H1 (cell line): ENCODE measurements at regions not wholly inside any gene's neighbourhood (a gene's known extent, or its start where the extent isn't known, plus 50 kb on each side); places are given as distances from the start of the nearest gene placed in this dataset.

Source experiments
- CTCF ChIA-PET: fragments of 300-600 bp; sonication (Branson Sonifier 250); formaldehyde crosslinking; loops from one replicate; lab custom pipeline; 2021; ENCODE audit not compliant: partially characterized antibody; lab: Charles Lee
- POLR2A ChIA-PET: fragments of 300-600 bp; sonication (Branson Sonifier 250); formaldehyde crosslinking; loops from one replicate; lab custom pipeline; 2021; ENCODE audit warnings: inconsistent platforms; ENCODE audit not compliant: partially characterized antibody; lab: Charles Lee
- DNase-seq, 2 experiments: peaks; one replicate each; pipeline versions ENCODE4 v3.0.0 to v3.0.0-alpha.2; 2010 to 2022; ENCODE audit warnings: low spot score in 2 of 2, low read depth in 1 of 2, mixed read lengths in 1 of 2
- FAIRE-seq: peaks from 2 replicates; lab custom pipeline; 2011; peaks lifted over from hg19 to GRCh38; lab: Jason Lieb, UNC
- H2AFZ ChIP-seq: 2 replicates; pipeline ENCODE4 v1.8.1; 2012; ENCODE audit warnings: low read length, inconsistent platforms
- H2AK5ac ChIP-seq: 2 replicates; pipeline ENCODE4 v1.6.1; 2013; ENCODE audit warnings: low read depth, low read length
- H2BK120ac ChIP-seq: replicated peaks from 2 replicates; pipeline ENCODE3; 2013; ENCODE audit warnings: low read depth, low read length, inconsistent platforms
- H2BK12ac ChIP-seq: 2 replicates; pipeline ENCODE4 v1.6.1; 2013; ENCODE audit warnings: low read depth, low read length
- H2BK15ac ChIP-seq: 2 replicates; pipeline ENCODE4 v1.6.1; 2013; ENCODE audit warnings: low read length
- H2BK20ac ChIP-seq: 2 replicates; pipeline ENCODE4 v1.6.1; 2013; ENCODE audit warnings: low read length
- H2BK5ac ChIP-seq: 2 replicates; pipeline ENCODE4 v1.6.1; 2013; ENCODE audit warnings: low read depth, low read length
- H3K14ac ChIP-seq: 2 replicates; pipeline ENCODE4 v1.6.1; 2013; ENCODE audit warnings: inconsistent platforms; ENCODE audit not compliant: insufficient read length
- H3K18ac ChIP-seq: 2 replicates; pipeline ENCODE4 v1.6.1; 2013; ENCODE audit warnings: low read length; ENCODE audit errors: extremely low read depth
- H3K23ac ChIP-seq: 2 replicates; pipeline ENCODE4 v1.6.1; 2013; ENCODE audit warnings: inconsistent platforms; ENCODE audit not compliant: insufficient read length
- H3K23me2 ChIP-seq: 2 replicates; pipeline ENCODE4 v1.6.1; 2013; ENCODE audit warnings: low read depth, low read length
- H3K27ac ChIP-seq: 2 replicates; pipeline ENCODE4 v1.6.1; 2011; ENCODE audit warnings: low read depth, low read length, inconsistent platforms
- H3K27me3 ChIP-seq, 4 experiments: replicated peaks in 1 of 4; 1 replicate in 1 of 4; 2 replicates in 3 of 4; pipeline versions ENCODE4 v1.6.1 to v1.8.1; 2011 to 2013; ENCODE audit warnings: low read length in 3 of 4, mild to moderate bottlenecking in 3 of 4, inconsistent platforms in 2 of 4, mixed read lengths in 2 of 4, moderate library complexity in 1 of 4; ENCODE audit not compliant: control insufficient read depth in 3 of 4, insufficient read depth in 3 of 4; ENCODE audit errors: extremely low read depth in 1 of 4
- H3K36me3 ChIP-seq, 4 experiments: 2 replicates each; pipeline versions ENCODE4 v1.6.1 to v1.8.1; 2011 to 2013; ENCODE audit warnings: mild to moderate bottlenecking in 4 of 4, low read length in 3 of 4, moderate library complexity in 2 of 4, control low read depth in 1 of 4, inconsistent platforms in 1 of 4; ENCODE audit not compliant: insufficient read depth in 4 of 4, control insufficient read depth in 2 of 4
- H3K4ac ChIP-seq: replicated peaks from 2 replicates; pipeline ENCODE3; 2013; ENCODE audit warnings: low read length, low read depth, mixed read lengths, inconsistent platforms; ENCODE audit not compliant: insufficient read length
- H3K4me1 ChIP-seq, 4 experiments: replicated peaks in 1 of 4; 1 replicate in 1 of 4; 2 replicates in 3 of 4; pipeline versions ENCODE4 v1.6.1 to v1.8.1; 2011 to 2013; ENCODE audit warnings: low read length in 3 of 4, inconsistent platforms in 2 of 4, mixed read lengths in 1 of 4; ENCODE audit not compliant: insufficient read depth in 4 of 4, control insufficient read depth in 3 of 4
- H3K4me2 ChIP-seq, 2 experiments: 2 replicates each; pipeline versions ENCODE4 v1.6.1 to v1.8.1; 2011 to 2013; ENCODE audit warnings: low read depth in 2 of 2, low read length in 2 of 2, control low read depth in 1 of 2, inconsistent platforms in 1 of 2, mild to moderate bottlenecking in 1 of 2; ENCODE audit not compliant: insufficient read depth in 1 of 2
- H3K4me3 ChIP-seq, 4 experiments: fragments of 200-600, 300-600 bp in 1 of 4; sonication (generic), shearing (Covaris generic), sonication (Bioruptor Twin) in 1 of 4; 2 replicates each; pipeline versions ENCODE4 v1.5.1 to v1.8.1; 2011 to 2016; ENCODE audit warnings: low read length in 4 of 4, low read depth in 3 of 4, control low read depth in 2 of 4, inconsistent platforms in 2 of 4, mild to moderate bottlenecking in 2 of 4, mixed read lengths in 1 of 4, moderate library complexity in 1 of 4; ENCODE audit not compliant: insufficient read depth in 2 of 4; ENCODE audit errors: extremely low read depth in 1 of 4
- H3K56ac ChIP-seq: replicated peaks from 2 replicates; pipeline ENCODE3; 2013; ENCODE audit warnings: low read depth, mild to moderate bottlenecking, mixed read lengths, low read length, inconsistent platforms; ENCODE audit not compliant: insufficient read length
- H3K79me1 ChIP-seq: 2 replicates; pipeline ENCODE4 v1.6.1; 2013; ENCODE audit warnings: low read depth, low read length, control low read depth
- H3K79me2 ChIP-seq, 2 experiments: 2 replicates each; pipeline versions ENCODE4 v1.6.1 to v1.8.1; 2012 to 2013; ENCODE audit warnings: low read length in 2 of 2, mild to moderate bottlenecking in 2 of 2, inconsistent platforms in 1 of 2; ENCODE audit not compliant: insufficient read depth in 2 of 2, control insufficient read depth in 1 of 2
- H3K9ac ChIP-seq, 4 experiments: replicated peaks in 1 of 4; 1 replicate in 1 of 4; 2 replicates in 3 of 4; pipeline versions ENCODE4 v1.6.1 to v1.8.1; 2011 to 2013; ENCODE audit warnings: low read depth in 3 of 4, low read length in 3 of 4, control low read depth in 2 of 4, mild to moderate bottlenecking in 2 of 4, moderate library complexity in 2 of 4, inconsistent platforms in 1 of 4; ENCODE audit errors: extremely low read depth in 1 of 4
- H3K9me3 ChIP-seq, 2 experiments: 2 replicates each; pipeline versions ENCODE4 v1.6.1 to v1.8.1; 2012 to 2013; ENCODE audit warnings: mild to moderate bottlenecking in 2 of 2, moderate library complexity in 2 of 2, control low read depth in 1 of 2, inconsistent platforms in 1 of 2, low read depth in 1 of 2, low read length in 1 of 2, mixed read lengths in 1 of 2; ENCODE audit not compliant: insufficient read depth in 2 of 2
- H4K20me1 ChIP-seq, 2 experiments: replicated peaks in 1 of 2; 2 replicates each; pipeline versions ENCODE3 to v1.8.1; 2011 to 2013; ENCODE audit warnings: inconsistent platforms in 2 of 2, low read length in 2 of 2, mild to moderate bottlenecking in 1 of 2; ENCODE audit not compliant: insufficient read depth in 2 of 2, control insufficient read depth in 1 of 2
- H4K5ac ChIP-seq: 2 replicates; pipeline ENCODE4 v1.6.1; 2013; ENCODE audit warnings: low read length, low read depth, mixed read lengths, inconsistent platforms; ENCODE audit not compliant: insufficient read length
- H4K8ac ChIP-seq: 2 replicates; pipeline ENCODE4 v1.8.0; 2013; ENCODE audit warnings: mild to moderate bottlenecking, moderate library complexity, low read length, inconsistent platforms; ENCODE audit not compliant: insufficient read depth; ENCODE audit errors: extremely low read depth
- H4K91ac ChIP-seq: replicated peaks from 2 replicates; pipeline ENCODE3; 2013; ENCODE audit warnings: low read length, mixed read lengths, inconsistent platforms; ENCODE audit not compliant: insufficient read length
- CBX5 ChIP-seq: fragments of 300-800, 300-1000 bp; sonication (generic); IDR thresholded peaks from 2 replicates; pipeline ENCODE4 v1.7.1; 2016; ENCODE audit warnings: antibody characterized with exemption, low read length, low read depth
- CTBP2 ChIP-seq: IDR thresholded peaks from 2 replicates; pipeline ENCODE4 v1.7.0; 2011; ENCODE audit warnings: borderline replicate concordance, mild to moderate bottlenecking, moderate library complexity, mixed read lengths, low read length; ENCODE audit not compliant: insufficient read depth, insufficient read length
- CTCF ChIP-seq, 3 experiments: IDR thresholded peaks; 1 replicate in 2 of 3; 2 replicates in 1 of 3; pipeline versions ENCODE4 v1.5.1 to v1.6.1; 2011; ENCODE audit warnings: low read length in 3 of 3, mild to moderate bottlenecking in 3 of 3, inconsistent platforms in 2 of 3, low read depth in 1 of 3, moderate library complexity in 1 of 3; ENCODE audit not compliant: insufficient read depth in 1 of 3; ENCODE audit errors: control extremely low read depth in 1 of 3
- GABPA ChIP-seq: IDR thresholded peaks from 2 replicates; pipeline ENCODE4 v1.6.1; 2011; ENCODE audit warnings: mild to moderate bottlenecking, low read length, moderate library complexity, borderline replicate concordance; ENCODE audit not compliant: insufficient read depth
- NANOG ChIP-seq: IDR thresholded peaks from 2 replicates; pipeline ENCODE4 v1.6.1; 2011; ENCODE audit warnings: low read length, low read depth, mild to moderate bottlenecking, inconsistent platforms; ENCODE audit not compliant: insufficient read depth, poor library complexity, severe bottlenecking
- PHF8 ChIP-seq: fragments of 200-600 bp; sonication (generic); conservative IDR thresholded peaks from 2 replicates; pipeline ENCODE4 v1.7.1; 2012; ENCODE audit warnings: low read depth, mild to moderate bottlenecking, inconsistent platforms, low read length, moderate library complexity
- RFX5 ChIP-seq: IDR thresholded peaks from 2 replicates; pipeline ENCODE4 v1.6.1; 2011; ENCODE audit warnings: low read depth, low read length, improper control_type of control experiment, borderline replicate concordance
- SP2 ChIP-seq: IDR thresholded peaks from 2 replicates; pipeline ENCODE4 v1.6.1; 2012; ENCODE audit warnings: mild to moderate bottlenecking, low read length, inconsistent platforms
- SP4 ChIP-seq: IDR thresholded peaks from 2 replicates; pipeline ENCODE4 v1.6.1; 2012; ENCODE audit warnings: low read length, inconsistent platforms
- SRF ChIP-seq: IDR thresholded peaks from 2 replicates; pipeline ENCODE4 v1.6.1; 2011; ENCODE audit warnings: mild to moderate bottlenecking, low read depth, low read length, moderate library complexity
- TBP ChIP-seq: IDR thresholded peaks from 2 replicates; pipeline ENCODE4 v1.6.1; 2011; ENCODE audit warnings: low read depth, low read length, improper control_type of control experiment
- WGBS, 2 experiments: shearing (Covaris generic) in 1 of 2; methylation state at CpG; one replicate each; pipeline versions ENCODE4 v1.1.6 to v1.1.7; 2013 to 2015; ENCODE audit warnings: low lambda C conversion rate in 2 of 2, mixed read lengths in 2 of 2, inconsistent platforms in 1 of 2, low coverage in 1 of 2, missing lambda C conversion rate in 1 of 2; ENCODE audit not compliant: insufficient replicate concordance in 2 of 2, insufficient coverage in 1 of 2, insufficient read length in 1 of 2; ENCODE audit errors: extremely low coverage in 1 of 2, missing lambda C conversion rate in 1 of 2; 5-methylcytosine and 5-hydroxymethylcytosine counted together

- no peak overlapping the region for H3K14ac ChIP-seq
- H2BK15ac ChIP-seq: no peak overlapping the region
- H3K27me3 ChIP-seq: 0 out of 7 replicates have a peak, but pooled peaks cover 0 to 2% (median 0%) of the 10 kb centered on the region in 4 experiments
- no peak overlapping the region for H2AFZ ChIP-seq
- no peak overlapping the region for H3K4ac ChIP-seq
- no peak overlapping the region for H3K56ac ChIP-seq
- H2BK12ac ChIP-seq: no peak overlapping the region
- no peak overlapping the region for H3K23ac ChIP-seq
- H2BK20ac ChIP-seq: no peak overlapping the region
- no peaks in the 10 kb centered on the region for H3K23me2 ChIP-seq
- no peak overlapping the region for H2BK120ac ChIP-seq
- 69% methylated on average over 3 of the region's 3 CpGs; no CpG with 5 or more reads in 1 of the 2 experiments for WGBS, 2 experiments
- H3K4me2 ChIP-seq: no peak overlapping the region
- H3K4me1 ChIP-seq: no peaks in the 10 kb centered on the region
- no peak overlapping the region for H2BK5ac ChIP-seq
- no peak overlapping the region for H4K5ac ChIP-seq
- no peak overlapping the region for H4K8ac ChIP-seq
- ChIA-PET CTCF (no interaction called here), POLR2A (no interaction called here)
- FAIRE-seq (no peak), DNase-seq (no peak)
- no peaks in the 10 kb centered on the region for H3K36me3 ChIP-seq
- H3K18ac ChIP-seq: no peak overlapping the region
- H3K9me3 ChIP-seq: no peaks in the 10 kb centered on the region
- no peak overlapping the region for H3K4me3 ChIP-seq
- H3K9ac ChIP-seq: no peak overlapping the region
- no peak overlapping the region for H3K27ac ChIP-seq
- H3K79me1 ChIP-seq: no peaks in the 10 kb centered on the region
- H4K20me1 ChIP-seq: no peaks in the 10 kb centered on the region
- no peaks in the 10 kb centered on the region for H3K79me2 ChIP-seq
- no peak overlapping the region for H2AK5ac ChIP-seq
- no peak overlapping the region for H4K91ac ChIP-seq
- TF ChIP-seq CBX5 (no peak), NANOG (no peak), TBP (no peak), GABPA (no peak), CTBP2 (no peak), SP2 (no peak), PHF8 (no peak), RFX5 (no peak), SP4 (no peak), CTCF (IDR thresholded peaks at IDR 0.05; ENCODE audit: control extremely low read depth in 1 of 3, insufficient read depth in 1 of 3, low read depth in 1 of 3, low read length in 3 of 3) (no peak), SRF (no peak)
Observed at GRCh38 chr2:118380915-118381653, 292.8 kb downstream of the INSIG2 start.
